Neutrophil (primary cell): ENCODE measurements at regions not wholly inside any gene's neighbourhood (a gene's known extent, or its start where the extent isn't known, plus 50 kb on each side); places are given as distances from the start of the nearest gene placed in this dataset.

Experiments
- H3K27ac ChIP-seq: fragments of 200-600 bp; sonication (generic); 2 replicates; pipeline ENCODE4 v1.5.1; 2016; ENCODE audit warnings: mild to moderate bottlenecking, moderate library complexity
- H3K27me3 ChIP-seq: fragments of 200-600 bp; sonication (generic); 2 replicates; pipeline ENCODE4 v1.6.0; 2016; ENCODE audit warnings: mild to moderate bottlenecking
- H3K36me3 ChIP-seq: fragments of 200-600 bp; sonication (generic); 2 replicates; pipeline ENCODE4 v1.5.1; 2017
- H3K4me1 ChIP-seq, 2 experiments: fragments of 200-600 bp in 1 of 2; sonication (generic) in 1 of 2; 1 replicate in 1 of 2; 2 replicates in 1 of 2; pipeline versions ENCODE4 v1.5.1 to v1.6.1; 2013 to 2016; ENCODE audit warnings: low read depth in 1 of 2, low read length in 1 of 2, mild to moderate bottlenecking in 1 of 2, moderate library complexity in 1 of 2; ENCODE audit not compliant: control insufficient read depth in 1 of 2, insufficient read depth in 1 of 2
- H3K4me3 ChIP-seq, 2 experiments: fragments of 200-600 bp in 1 of 2; sonication (generic) in 1 of 2; 1 replicate in 1 of 2; 2 replicates in 1 of 2; pipeline ENCODE4 v1.5.1; 2013 to 2016; ENCODE audit warnings: low read depth in 1 of 2, low read length in 1 of 2, mild to moderate bottlenecking in 1 of 2, moderate library complexity in 1 of 2
- H3K9me3 ChIP-seq: fragments of 200-600 bp; sonication (generic); 2 replicates; pipeline ENCODE4 v1.5.1; 2016
- CTCF ChIP-seq: fragments of 200-600 bp; sonication (generic); IDR thresholded peaks from 2 replicates; pipeline ENCODE4 v1.5.1; 2016; ENCODE audit warnings: antibody characterized with exemption

GRCh38 chr1:36693603-36694002 is 210.9 kb upstream of the CSF3R start:
- TF ChIP-seq CTCF: no peak
- H3K4me1 ChIP-seq: no peaks in the 10 kb centered on the region
- no peaks in the 10 kb centered on the region for H3K36me3 ChIP-seq
- H3K27me3 ChIP-seq: peaks cover 64% of the 10 kb centered on the region
- H3K4me3 ChIP-seq: no peak overlapping the region
- H3K9me3 ChIP-seq: no peaks in the 10 kb centered on the region
- no peak overlapping the region for H3K27ac ChIP-seq

DNA sequence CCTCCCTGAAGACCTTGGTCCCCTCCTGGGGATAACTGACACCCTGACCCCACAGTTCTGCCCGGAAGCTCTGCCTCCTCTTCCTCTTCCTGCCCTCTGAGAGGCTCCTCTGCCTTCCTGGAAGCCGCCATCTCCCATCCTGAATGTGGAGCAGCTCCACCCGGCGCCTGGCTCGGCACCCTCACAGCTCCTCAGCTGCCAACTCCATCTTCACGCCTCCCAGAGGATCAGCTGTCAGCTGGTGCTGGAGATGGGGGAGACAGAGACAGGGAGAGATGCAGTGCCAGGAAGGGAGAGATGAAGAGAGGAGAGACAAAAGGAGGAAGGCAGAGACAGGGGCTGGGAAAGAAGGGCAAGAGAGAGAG is 210.4 kb upstream of the CSF3R start:
- peaks cover 60% of the 10 kb centered on the region for H3K27me3 ChIP-seq
- no peaks in the 10 kb centered on the region for H3K4me1 ChIP-seq
- H3K4me3 ChIP-seq: no peak overlapping the region
- TF ChIP-seq CTCF: no peak
- no peak overlapping the region for H3K27ac ChIP-seq
- H3K36me3 ChIP-seq: no peaks in the 10 kb centered on the region
- no peaks in the 10 kb centered on the region for H3K9me3 ChIP-seq

DNA sequence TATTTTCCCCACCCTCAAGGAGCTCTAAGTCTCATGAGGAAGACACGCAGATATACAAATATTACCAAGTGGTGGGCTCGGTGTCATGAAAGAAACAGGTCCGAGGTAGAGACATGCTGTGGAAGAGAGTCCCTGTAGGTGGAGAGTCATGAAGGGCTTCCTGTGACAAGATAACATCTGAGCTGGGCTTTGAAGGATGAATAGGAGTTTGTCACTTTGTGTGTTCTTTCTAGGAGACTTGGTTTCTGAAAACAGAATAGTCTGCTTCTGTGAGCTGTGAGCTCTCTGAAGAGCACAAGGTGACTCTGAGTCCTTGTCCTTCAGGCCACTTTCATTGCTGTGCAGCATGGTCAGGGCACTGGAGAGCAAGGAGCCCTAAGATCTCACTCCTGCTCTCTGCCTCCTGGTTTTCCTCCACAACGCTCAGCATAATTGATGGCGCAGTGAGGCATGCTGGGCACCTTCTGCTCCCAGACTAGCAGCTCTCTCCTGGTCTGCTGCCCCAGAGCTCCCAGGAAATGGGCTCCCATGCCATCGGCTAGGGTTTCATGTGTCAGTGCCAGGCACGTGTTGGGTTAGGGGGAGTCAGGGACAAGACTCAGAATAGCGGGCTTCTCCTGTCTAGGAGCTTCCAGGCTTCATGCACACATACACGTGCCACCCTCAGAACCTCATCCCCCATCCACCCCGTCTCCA is 209.9 kb upstream of the CSF3R start:
- H3K27me3 ChIP-seq: peaks cover 58% of the 10 kb centered on the region
- H3K36me3 ChIP-seq: no peaks in the 10 kb centered on the region
- no peaks in the 10 kb centered on the region for H3K9me3 ChIP-seq
- no peak for TF ChIP-seq CTCF
- H3K4me1 ChIP-seq: no peaks in the 10 kb centered on the region
- no peak overlapping the region for H3K4me3 ChIP-seq
- no peak overlapping the region for H3K27ac ChIP-seq

GRCh38 chr1:36691374-36691773 is 208.7 kb upstream of the CSF3R start:
- Histone ChIP-seq H3K4me1 (no peaks in the 10 kb centered on the region), H3K27me3 (peaks cover 52% of the 10 kb centered on the region), H3K36me3 (no peaks in the 10 kb centered on the region), H3K27ac (no peak overlapping the region), H3K4me3 (no peak overlapping the region), H3K9me3 (no peaks in the 10 kb centered on the region)
- TF ChIP-seq CTCF: no peak

DNA sequence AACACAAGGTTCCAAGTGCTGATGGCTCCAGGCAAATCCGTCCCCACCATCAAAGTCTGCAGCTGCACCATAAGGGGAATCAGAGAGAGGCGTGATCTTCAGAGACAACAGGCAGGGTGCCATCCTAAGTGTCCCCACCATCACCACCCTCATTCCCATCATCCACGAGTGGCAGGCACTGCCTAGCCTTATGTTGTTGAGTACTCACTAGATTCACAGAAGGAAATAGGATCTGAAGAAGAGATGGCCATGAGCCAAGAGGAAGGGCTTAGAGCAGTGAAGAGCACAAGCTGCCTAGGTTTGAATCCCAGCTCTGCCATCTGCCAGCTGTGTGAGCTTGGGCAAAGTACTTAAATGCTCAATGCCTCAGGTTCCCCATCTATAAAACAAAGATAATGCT is 207.3 kb upstream of the CSF3R start:
- Histone ChIP-seq H3K36me3 (no peaks in the 10 kb centered on the region), H3K4me1 (no peaks in the 10 kb centered on the region), H3K9me3 (no peaks in the 10 kb centered on the region), H3K27me3 (peaks cover 46% of the 10 kb centered on the region), H3K4me3 (no peak overlapping the region), H3K27ac (no peak overlapping the region)
- TF ChIP-seq CTCF: no peak

DNA sequence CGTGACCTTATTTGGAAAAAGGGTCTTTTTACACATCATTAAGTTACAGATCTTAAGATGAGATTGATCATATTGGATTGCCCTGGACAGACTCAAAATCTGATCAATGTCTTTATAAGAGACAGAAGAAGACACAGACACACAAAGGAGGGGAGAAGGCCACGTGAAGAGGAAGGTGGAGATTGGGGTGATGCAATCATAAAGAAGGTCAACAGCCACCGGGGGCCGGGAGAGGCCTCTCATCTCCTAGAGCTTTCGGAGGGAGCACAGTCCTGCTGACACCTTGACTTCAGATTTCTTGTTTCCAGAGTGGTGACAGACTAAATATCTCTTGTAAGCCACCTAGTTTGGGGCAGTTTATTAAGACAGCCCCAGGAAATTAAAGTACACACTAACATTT is 204.6 kb upstream of the CSF3R start:
- H3K27ac ChIP-seq: no peak overlapping the region
- no peak for TF ChIP-seq CTCF
- H3K4me3 ChIP-seq: no peak overlapping the region
- H3K27me3 ChIP-seq: peaks cover 26% of the 10 kb centered on the region
- H3K9me3 ChIP-seq: no peaks in the 10 kb centered on the region
- H3K4me1 ChIP-seq: no peaks in the 10 kb centered on the region
- no peaks in the 10 kb centered on the region for H3K36me3 ChIP-seq
